Esophagus muscularis mucosa (tissue), 4 donors: ENCODE measurements at regions not wholly inside any gene's neighbourhood (a gene's known extent, or its start where the extent isn't known, plus 50 kb on each side); places are given as distances from the start of the nearest gene placed in this dataset.

Experiments
- EP300 ChIP-seq: sonication (generic); formaldehyde crosslinking; IDR thresholded peaks from one replicate; pipeline ENCODE4 v1.6.1; 2017; ENCODE audit warnings: antibody characterized with exemption
- POLR2AphosphoS5 ChIP-seq, 2 donors: sonication (generic); formaldehyde crosslinking; IDR thresholded peaks; one replicate each; pipeline ENCODE4 v1.6.1; 2017; ENCODE audit warnings: antibody characterized with exemption in 2 of 2
- TF ChIP-seq, protein P1 (sequence below), 3 experiments: fragments of 200-600 bp in 2 of 3; fragments of 450-650 bp in 1 of 3; sonication (generic) in 2 of 3; IDR thresholded peaks; one replicate each; pipeline ENCODE4 v1.5.1; 2017 to 2019; ENCODE audit warnings: antibody characterized with exemption in 3 of 3, mild to moderate bottlenecking in 2 of 3, moderate library complexity in 1 of 3

GRCh38 chr11:23359297-23359696, 499.0 kb upstream of the CCDC179 start:
- TF ChIP-seq, protein P1, sequence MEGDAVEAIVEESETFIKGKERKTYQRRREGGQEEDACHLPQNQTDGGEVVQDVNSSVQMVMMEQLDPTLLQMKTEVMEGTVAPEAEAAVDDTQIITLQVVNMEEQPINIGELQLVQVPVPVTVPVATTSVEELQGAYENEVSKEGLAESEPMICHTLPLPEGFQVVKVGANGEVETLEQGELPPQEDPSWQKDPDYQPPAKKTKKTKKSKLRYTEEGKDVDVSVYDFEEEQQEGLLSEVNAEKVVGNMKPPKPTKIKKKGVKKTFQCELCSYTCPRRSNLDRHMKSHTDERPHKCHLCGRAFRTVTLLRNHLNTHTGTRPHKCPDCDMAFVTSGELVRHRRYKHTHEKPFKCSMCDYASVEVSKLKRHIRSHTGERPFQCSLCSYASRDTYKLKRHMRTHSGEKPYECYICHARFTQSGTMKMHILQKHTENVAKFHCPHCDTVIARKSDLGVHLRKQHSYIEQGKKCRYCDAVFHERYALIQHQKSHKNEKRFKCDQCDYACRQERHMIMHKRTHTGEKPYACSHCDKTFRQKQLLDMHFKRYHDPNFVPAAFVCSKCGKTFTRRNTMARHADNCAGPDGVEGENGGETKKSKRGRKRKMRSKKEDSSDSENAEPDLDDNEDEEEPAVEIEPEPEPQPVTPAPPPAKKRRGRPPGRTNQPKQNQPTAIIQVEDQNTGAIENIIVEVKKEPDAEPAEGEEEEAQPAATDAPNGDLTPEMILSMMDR (IDR thresholded peaks at IDR 0.05): no peak
- TF ChIP-seq POLR2AphosphoS5 (IDR thresholded peaks at IDR 0.05): no peak
- TF ChIP-seq EP300: no peak
